LNCAP (cell line): ENCODE measurements at regions not wholly inside any gene's neighbourhood (a gene's known extent, or its start where the extent isn't known, plus 50 kb on each side); places are given as distances from the start of the nearest gene placed in this dataset.

Source experiments
- CTCF ChIP-seq: fragments of 450-650 bp; IDR thresholded peaks from 2 replicates; pipeline ENCODE4 v1.5.1; 2017; ENCODE audit warnings: mild to moderate bottlenecking

GRCh38 chr4:147363514-147363913 lies 117.4 kb upstream of the EDNRA start:
- no peak for TF ChIP-seq CTCF

GRCh38 chr4:147365396-147365795 lies 115.5 kb upstream of the EDNRA start:
- TF ChIP-seq CTCF: no peak

- no peak for TF ChIP-seq CTCF
Observed at GRCh38 chr4:147366164-147366563, 114.7 kb upstream of the EDNRA start.

- TF ChIP-seq CTCF: no peak
Observed at GRCh38 chr4:147367891-147368290, 113.0 kb upstream of the EDNRA start.

- TF ChIP-seq CTCF: no peak
Observed at GRCh38 chr4:147368948-147369347, 111.9 kb upstream of the EDNRA start.

- TF ChIP-seq CTCF: no peak
Observed at GRCh38 chr4:147370473-147370872, 110.4 kb upstream of the EDNRA start.

- no peak for TF ChIP-seq CTCF
Observed at GRCh38 chr4:147370881-147371280, 110.0 kb upstream of the EDNRA start.

- TF ChIP-seq CTCF: no peak
Observed at GRCh38 chr4:147371661-147372060, 109.2 kb upstream of the EDNRA start.
